ENCODE measurements at regions not wholly inside any gene's neighbourhood (a gene's known extent, or its start where the extent isn't known, plus 50 kb on each side); places are given as distances from the start of the nearest gene placed in this dataset.

- TF ChIP-seq PPARA (CRISPR knock-in tag; IDR thresholded peaks at IDR 0.05; ENCODE audit: borderline replicate concordance) (no peak), BACH2 (CRISPR knock-in tag; IDR thresholded peaks at IDR 0.05; ENCODE audit: borderline replicate concordance) (no peak), CSRNP3 (CRISPR knock-in tag; IDR thresholded peaks at IDR 0.05) (no peak), ZNF565 (CRISPR knock-in tag; conservative IDR thresholded peaks at IDR 0.05; ENCODE audit: low read depth) (no peak), PATZ1 (CRISPR knock-in tag; IDR thresholded peaks at IDR 0.05; ENCODE audit: borderline replicate concordance) (no peak)
- peak; percentile 90 for ATAC-seq
These were observed 79.0 kb upstream of the PRNP start for GRCh38 chr20:4607287-4607713.

GRCh38 chr20:4606051-4606450, 80.2 kb upstream of the PRNP start:
- no peak for TF ChIP-seq POU6F1 (CRISPR knock-in tag; IDR thresholded peaks at IDR 0.05; ENCODE audit: borderline replicate concordance, low read depth)
- no peak for TF ChIP-seq ZNF70 (CRISPR knock-in tag; IDR thresholded peaks at IDR 0.05)
- no peak for TF ChIP-seq ZNF8 (CRISPR knock-in tag; IDR thresholded peaks at IDR 0.05)
- no peak for TF ChIP-seq GLIS3 (CRISPR knock-in tag; IDR thresholded peaks at IDR 0.05)
- no peak for TF ChIP-seq ARNTL (CRISPR knock-in tag; IDR thresholded peaks at IDR 0.05; ENCODE audit: borderline replicate concordance, low read depth)
- TF ChIP-seq BACH2 (CRISPR knock-in tag; IDR thresholded peaks at IDR 0.05; ENCODE audit: borderline replicate concordance): no peak
- TF ChIP-seq TCF4 (CRISPR knock-in tag; IDR thresholded peaks at IDR 0.05; ENCODE audit: borderline replicate concordance): no peak
- TF ChIP-seq ZC3H10 (CRISPR knock-in tag; IDR thresholded peaks at IDR 0.05): no peak
- no peak for TF ChIP-seq PPARA (CRISPR knock-in tag; IDR thresholded peaks at IDR 0.05; ENCODE audit: borderline replicate concordance)
- no peak for TF ChIP-seq PATZ1 (CRISPR knock-in tag; IDR thresholded peaks at IDR 0.05; ENCODE audit: borderline replicate concordance)
- TF ChIP-seq ZFP30 (CRISPR knock-in tag; IDR thresholded peaks at IDR 0.05): no peak
- no peak for TF ChIP-seq ISL1 (CRISPR knock-in tag; IDR thresholded peaks at IDR 0.05)
- TF ChIP-seq CSRNP3 (CRISPR knock-in tag; IDR thresholded peaks at IDR 0.05): no peak
- TF ChIP-seq ZFP3 (CRISPR knock-in tag; IDR thresholded peaks at IDR 0.05): no peak
- TF ChIP-seq ZNF565 (CRISPR knock-in tag; conservative IDR thresholded peaks at IDR 0.05; ENCODE audit: low read depth): no peak
- TF ChIP-seq OSR1 (CRISPR knock-in tag; IDR thresholded peaks at IDR 0.05): no peak
- TF ChIP-seq SNAI2 (CRISPR knock-in tag; IDR thresholded peaks at IDR 0.05): no peak
- no peak for TF ChIP-seq TSHZ2 (CRISPR knock-in tag; IDR thresholded peaks at IDR 0.05)
- TF ChIP-seq CSDC2 (CRISPR knock-in tag; IDR thresholded peaks at IDR 0.05): no peak
- TF ChIP-seq TOX (CRISPR knock-in tag; IDR thresholded peaks at IDR 0.05; ENCODE audit: borderline replicate concordance): no peak
- no peak for ATAC-seq
